GM21737 (cell line): ENCODE measurements at regions not wholly inside any gene's neighbourhood (a gene's known extent, or its start where the extent isn't known, plus 50 kb on each side); places are given as distances from the start of the nearest gene placed in this dataset.
A peak's percentile ranks its signal among the peaks of the same experiment; 100 is the strongest.

Source experiments
- ATAC-seq: cut with Tn5 transposase; IDR thresholded peaks from one replicate; pipeline ENCODE4 v1.9.1; 2021; ENCODE audit warnings: mild to moderate bottlenecking, moderate library complexity; ENCODE audit not compliant: unreplicated experiment

DNA sequence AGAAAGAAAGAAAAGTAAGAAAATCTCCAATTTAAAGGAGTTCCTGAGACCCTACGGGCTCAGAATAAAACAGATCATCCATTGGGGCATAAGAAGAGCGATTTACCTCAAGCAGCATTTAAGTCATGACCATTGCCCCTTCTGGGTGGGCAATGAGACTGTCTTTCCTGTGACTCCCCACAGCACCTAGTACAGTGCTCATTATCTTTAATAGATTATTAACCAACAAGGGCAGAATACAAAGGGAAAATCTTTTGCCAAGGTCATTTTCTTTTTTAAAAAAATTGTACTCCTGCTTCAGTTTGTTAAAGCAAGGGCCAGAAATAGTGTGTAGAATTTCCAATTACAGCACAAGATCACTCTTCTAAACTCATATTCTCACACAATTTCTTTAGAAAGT is 443.3 kb upstream of the AGTR1 start:
- ATAC-seq: no peak

- ATAC-seq: no peak
Observed at GRCh38 chr3:148255981-148256969, 441.4 kb upstream of the AGTR1 start.

DNA sequence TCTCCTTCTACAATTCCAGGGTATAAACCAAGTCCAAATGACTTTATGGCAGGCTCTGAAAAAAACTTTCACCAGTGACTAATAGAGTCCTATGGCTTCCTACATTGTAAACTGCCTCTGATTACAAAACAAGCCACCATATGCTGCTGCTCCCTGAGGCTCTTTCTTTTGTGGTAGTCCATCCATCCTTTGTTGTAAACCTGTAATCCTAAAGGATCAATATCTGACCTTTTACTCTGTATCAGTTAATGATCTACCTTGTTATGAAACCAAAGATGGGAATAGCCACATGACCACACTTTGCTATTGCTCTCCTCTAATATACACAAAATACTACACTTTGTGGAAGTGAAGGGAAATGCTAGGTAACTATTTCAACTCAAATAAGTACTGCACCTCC is 434.7 kb upstream of the AGTR1 start:
- no peak for ATAC-seq

- no peak for ATAC-seq
Observed at GRCh38 chr3:148265841-148266240, 431.9 kb upstream of the AGTR1 start.

- ATAC-seq: no peak
Observed at GRCh38 chr3:148266341-148266740, 431.4 kb upstream of the AGTR1 start.

DNA sequence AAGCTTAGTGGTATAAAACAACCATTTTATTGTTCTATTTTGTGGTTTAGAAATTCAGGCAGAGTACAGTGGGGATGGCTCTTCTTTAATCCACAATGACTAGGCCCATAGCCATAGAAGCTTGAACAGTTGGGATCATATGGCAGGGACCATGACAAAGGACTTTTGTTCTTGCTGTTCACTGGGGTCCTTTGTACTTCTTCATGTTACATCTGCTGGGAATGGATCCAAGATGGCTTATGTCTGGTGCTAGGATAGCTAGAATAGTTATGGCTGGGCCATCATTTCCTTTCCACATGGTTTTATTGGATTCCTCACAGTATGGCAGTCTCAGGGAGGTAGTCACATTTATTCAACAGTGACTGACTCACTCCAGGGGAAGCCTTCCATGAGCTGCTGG is 427.9 kb upstream of the AGTR1 start:
- no peak for ATAC-seq

DNA sequence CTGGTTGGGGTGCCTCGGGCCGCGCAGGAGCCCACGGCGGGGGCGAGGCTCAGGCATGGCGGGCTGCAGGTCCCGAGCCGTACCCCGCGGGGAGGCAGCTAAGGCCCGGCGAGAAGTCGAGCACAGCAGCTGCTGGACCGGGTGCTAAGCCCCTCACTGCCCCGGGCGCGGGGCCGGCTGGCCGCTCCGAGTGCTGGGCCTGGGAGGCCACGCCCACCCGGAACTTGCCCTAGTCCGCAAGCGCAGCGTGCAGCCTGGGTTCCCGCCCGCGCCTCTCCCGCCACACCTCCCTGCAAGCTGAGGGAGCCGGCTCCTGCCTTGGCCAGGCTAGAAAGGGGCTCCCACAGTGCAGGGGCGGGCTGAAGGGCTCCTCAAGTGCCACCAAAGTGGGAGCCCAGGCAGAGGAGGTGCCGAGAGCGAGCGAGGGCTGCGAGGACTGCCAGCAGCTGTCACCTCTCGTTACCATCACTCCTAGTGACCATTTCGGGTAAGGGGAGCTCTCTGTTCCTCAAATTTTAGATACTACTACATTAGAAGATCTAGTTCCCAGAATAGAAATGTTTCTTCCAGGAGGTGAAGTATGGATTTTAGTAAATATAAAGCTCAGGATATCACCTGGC is 417.0 kb upstream of the AGTR1 start:
- no peak for ATAC-seq

DNA sequence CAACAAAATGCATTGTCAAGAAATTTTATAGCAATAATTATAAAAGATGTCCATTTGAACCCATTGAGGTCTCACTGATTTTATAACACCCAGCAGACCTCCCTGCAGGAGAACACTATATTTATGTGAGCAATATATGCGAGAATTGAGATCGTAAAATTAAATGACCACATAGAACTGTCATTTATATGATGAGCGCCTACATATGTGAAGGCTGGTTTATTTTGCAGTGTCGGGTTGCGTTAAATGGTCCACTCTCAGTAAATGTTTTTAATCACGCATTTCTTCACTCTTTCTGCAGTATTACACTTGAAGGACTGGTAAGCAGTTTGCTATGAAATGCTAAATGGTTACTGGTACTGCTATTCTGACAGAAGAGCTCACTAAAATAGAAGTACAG is 408.5 kb upstream of the AGTR1 start:
- no peak for ATAC-seq

GRCh38 chr3:148297013-148297412 is 400.7 kb upstream of the AGTR1 start:
- no peak for ATAC-seq

DNA sequence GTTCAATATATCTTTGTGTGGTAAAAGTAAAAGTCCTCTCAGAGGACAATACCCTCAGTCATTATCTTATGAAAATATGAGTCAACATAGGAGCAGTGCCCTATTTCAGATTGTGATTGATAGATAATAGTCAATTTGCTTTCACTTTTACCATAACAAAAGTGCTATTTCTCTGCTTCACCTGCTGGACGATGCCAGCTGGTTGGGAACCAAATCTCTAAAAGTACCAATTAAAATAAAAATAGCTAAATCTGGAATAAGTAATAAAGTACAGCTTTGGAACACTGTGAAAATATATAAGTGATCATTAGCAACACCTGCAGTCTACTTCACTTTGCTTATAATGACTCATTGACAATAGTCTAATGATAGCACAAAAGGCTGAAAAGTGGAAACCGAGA is 390.3 kb upstream of the AGTR1 start:
- ATAC-seq: no peak

GRCh38 chr3:148309390-148310035 is 388.2 kb upstream of the AGTR1 start:
- peak; percentile 62 for ATAC-seq

GRCh38 chr3:148315756-148316155 is 381.9 kb upstream of the AGTR1 start:
- no peak for ATAC-seq

- no peak for ATAC-seq
Observed at GRCh38 chr3:148318240-148318639, 379.5 kb upstream of the AGTR1 start.

DNA sequence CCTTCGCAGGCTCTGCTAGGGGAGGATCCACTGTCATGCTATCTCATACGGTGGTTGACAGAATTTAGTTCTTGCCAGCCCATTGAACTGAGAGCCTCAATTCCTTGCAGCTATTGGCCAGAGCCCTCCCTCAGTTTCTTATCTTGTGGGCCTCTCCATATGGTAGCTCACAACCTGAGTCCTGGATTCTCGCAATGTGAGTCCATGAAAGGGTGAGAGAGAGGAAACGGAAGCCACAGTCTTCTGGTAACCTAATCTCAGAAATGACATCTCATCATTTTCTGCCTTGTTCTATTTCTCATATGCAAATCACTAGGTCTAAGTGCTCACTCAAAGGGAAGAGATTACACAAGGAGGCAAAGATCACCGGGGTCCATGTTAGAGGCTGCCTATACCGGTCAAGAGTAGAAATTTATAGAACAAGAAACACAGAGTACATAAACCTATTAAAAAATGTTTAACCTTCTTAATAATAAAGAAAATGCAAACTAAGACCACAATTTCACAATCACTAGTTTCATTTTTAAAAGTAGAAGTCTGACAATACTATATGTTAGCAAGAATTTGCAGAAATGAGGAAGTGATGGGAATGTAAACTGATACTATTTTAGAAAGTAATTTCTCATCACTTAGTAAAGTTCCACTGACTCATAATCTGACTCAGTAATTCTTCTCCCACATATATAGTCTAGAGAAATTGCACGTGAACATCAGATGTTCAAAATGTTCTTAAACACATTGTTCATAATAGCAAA is 378.4 kb upstream of the AGTR1 start:
- ATAC-seq: peak; percentile 94

GRCh38 chr3:148319960-148320359 is 377.7 kb upstream of the AGTR1 start:
- ATAC-seq: no peak

DNA sequence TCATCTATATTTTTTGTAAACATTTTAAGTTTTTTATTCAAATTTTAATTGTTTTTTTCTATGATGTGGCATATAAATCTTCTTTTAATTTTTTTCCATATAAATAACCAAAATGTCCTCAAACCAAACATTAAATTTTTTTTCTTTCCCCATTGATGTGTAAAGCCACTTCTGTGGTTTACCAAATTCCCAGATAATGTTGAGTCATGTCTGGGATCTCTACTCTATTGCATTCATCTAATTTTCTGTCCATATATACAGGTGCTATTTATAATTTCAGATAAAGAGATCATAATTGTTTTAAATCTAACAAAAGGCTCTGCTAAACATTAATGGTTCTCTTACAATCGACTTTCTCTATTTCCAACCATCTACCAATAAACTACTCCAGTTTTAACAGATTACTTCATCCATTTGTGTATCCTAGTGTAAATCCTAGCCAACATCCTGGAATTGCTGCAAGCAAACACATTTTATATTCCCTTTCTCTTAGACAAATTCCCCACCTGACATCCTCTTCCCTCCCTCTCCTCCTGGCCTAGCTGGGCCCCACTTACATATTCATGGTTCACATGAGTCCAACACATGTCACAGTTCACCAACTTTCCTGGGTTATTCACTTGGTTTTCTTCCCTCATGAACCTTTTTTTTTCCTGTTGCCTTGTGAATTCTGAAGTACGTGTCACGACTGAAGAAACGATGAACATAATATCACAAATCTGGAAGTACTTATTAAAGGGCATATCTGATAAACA is 368.0 kb upstream of the AGTR1 start:
- no peak for ATAC-seq

DNA sequence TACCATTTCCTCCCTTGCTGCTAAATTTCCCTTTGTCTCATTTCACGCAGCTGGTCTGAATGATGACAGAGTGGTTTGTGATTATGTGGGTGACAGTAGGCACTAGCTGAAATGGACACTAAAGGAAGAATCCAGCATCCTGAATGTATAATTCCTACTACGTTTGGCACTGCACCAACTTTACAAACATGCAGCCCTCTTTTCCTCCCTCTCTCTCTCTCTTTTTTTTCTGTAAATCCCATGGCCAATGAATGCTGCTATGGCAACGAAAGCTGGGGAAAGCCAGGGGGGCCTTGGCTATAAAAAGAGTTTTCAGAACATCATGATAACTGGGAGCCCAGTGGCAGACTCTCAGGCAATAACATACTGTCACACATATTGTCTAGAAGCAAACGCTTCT is 367.2 kb upstream of the AGTR1 start:
- ATAC-seq: no peak

DNA sequence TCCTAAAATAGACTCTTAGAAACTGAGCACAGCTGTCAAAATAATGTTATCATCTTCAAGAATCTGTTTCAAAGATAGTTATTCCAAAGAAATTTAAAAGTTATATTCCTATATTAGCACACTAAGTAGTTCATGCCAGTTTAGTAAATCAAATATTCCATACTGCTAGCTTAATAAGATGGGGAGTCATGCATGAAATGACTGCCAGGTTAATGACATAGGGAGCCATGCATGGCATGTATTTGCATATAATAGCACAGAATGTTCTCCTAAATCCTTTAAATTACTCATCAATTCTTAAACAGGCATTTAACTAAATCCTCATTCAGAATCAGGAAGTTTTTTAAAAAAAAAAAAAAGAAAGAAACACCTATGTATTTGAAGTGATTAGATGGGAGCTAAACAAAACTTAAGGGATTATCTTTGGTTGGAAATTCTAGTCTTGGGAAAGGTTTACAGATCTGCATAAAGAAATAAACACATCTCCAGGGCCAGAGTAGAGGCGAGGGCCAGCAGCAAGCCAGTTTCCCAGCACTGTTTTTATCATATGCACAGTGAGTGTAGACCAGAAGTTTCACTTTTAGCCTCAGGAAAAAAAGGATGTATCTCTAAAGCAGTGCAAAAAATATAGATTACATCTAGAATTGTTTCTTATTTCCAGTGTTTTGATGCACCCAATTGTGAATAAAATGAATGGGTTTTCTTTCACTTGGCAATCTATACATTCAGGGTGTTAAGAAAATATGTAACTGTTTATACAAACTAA is 366.4 kb upstream of the AGTR1 start:
- ATAC-seq: no peak

DNA sequence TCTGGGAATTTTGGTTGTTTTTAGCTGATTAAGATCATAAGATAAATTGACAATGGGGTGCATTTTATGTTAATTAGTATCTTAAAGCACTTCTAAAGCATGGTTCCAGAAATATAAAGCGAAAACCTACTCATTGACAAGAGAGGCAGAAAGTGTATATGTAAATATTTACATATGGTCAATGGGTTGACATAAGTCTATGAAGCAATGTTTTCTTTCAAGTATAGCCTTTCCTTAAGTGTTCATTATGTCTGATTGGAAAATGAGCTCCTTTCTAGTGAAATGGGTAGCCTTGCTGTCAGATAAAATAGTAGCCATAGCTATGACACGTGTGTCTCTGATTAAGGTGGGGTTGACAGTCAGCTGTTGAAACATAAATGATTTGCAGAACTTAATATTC is 365.2 kb upstream of the AGTR1 start:
- no peak for ATAC-seq

DNA sequence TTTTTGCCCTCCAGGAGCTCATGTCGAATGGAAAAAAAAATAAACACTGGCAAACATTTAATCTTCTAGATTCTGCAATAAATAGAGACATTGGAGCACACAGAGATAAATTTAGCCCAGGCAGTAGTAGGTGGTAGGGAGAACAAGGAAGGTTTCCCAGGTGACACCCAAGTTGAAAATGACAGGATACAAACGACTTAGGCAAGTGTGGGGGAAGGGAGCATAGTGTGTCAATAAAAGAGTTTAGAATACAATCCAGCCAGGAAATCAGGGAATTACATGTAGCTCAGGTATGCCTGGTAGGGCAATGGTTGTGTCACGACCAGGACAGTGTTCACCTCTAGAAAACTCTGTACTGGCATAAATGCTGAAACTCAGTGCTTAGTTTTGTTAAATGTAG is 364.6 kb upstream of the AGTR1 start:
- no peak for ATAC-seq
